NCI-H1092 (cell line): ENCODE measurements at regions not wholly inside any gene's neighbourhood (a gene's known extent, or its start where the extent isn't known, plus 50 kb on each side); places are given as distances from the start of the nearest gene placed in this dataset.
"Not testable (repeated sequence)": the region's sequence is repeated elsewhere in the genome, so short reads cannot be mapped to it uniquely, and the experiment has no call there.

Experiments used
- DNase-seq: peaks from one replicate; lab custom pipeline; 2025; lab: John Stamatoyannopoulos, UW

- no peak for DNase-seq
Measured at GRCh38 chr13:50599927-50600326, 243.6 kb downstream of the DLEU7 start.

- DNase-seq = no peak
Measured at GRCh38 chr13:50608370-50608769, 235.1 kb downstream of the DLEU7 start.

- DNase-seq = no peak
Measured at GRCh38 chr13:50609011-50609410, 234.5 kb downstream of the DLEU7 start.

GRCh38 chr13:50610238-50610637, 233.3 kb downstream of the DLEU7 start:
- no peak for DNase-seq

GRCh38 chr13:50611117-50611781, 232.2 kb downstream of the DLEU7 start:
- no peak for DNase-seq

GRCh38 chr13:50612717-50613116, 230.8 kb downstream of the DLEU7 start:
- no peak for DNase-seq

- no peak for DNase-seq
Measured at GRCh38 chr13:50613356-50613831, 230.1 kb downstream of the DLEU7 start.

GRCh38 chr13:50615234-50615633, 228.3 kb downstream of the DLEU7 start:
- no peak for DNase-seq

- DNase-seq = no peak
Measured at GRCh38 chr13:50616101-50616500, 227.4 kb downstream of the DLEU7 start.

- no peak for DNase-seq
Measured at GRCh38 chr13:50617134-50617721, 226.3 kb downstream of the DLEU7 start.

GRCh38 chr13:50618206-50618605, 225.3 kb downstream of the DLEU7 start:
- DNase-seq = no peak

- DNase-seq = no peak
Measured at GRCh38 chr13:50626101-50626547, 217.4 kb downstream of the DLEU7 start.

GRCh38 chr13:50627111-50627510, 216.4 kb downstream of the DLEU7 start:
- no peak for DNase-seq

GRCh38 chr13:50628512-50628911, 215.0 kb downstream of the DLEU7 start:
- DNase-seq = not testable (repeated sequence)

GRCh38 chr13:50629497-50629896, 214.0 kb downstream of the DLEU7 start:
- no peak for DNase-seq

GRCh38 chr13:50629966-50630365, 213.5 kb downstream of the DLEU7 start:
- no peak for DNase-seq

- no peak for DNase-seq
Measured at GRCh38 chr13:50631041-50631440, 212.5 kb downstream of the DLEU7 start.

- DNase-seq = no peak
Measured at GRCh38 chr13:50634339-50634738, 209.2 kb downstream of the DLEU7 start.

GRCh38 chr13:50635504-50635903, 208.0 kb downstream of the DLEU7 start:
- no peak for DNase-seq

GRCh38 chr13:50636007-50636704, 207.3 kb downstream of the DLEU7 start:
- DNase-seq = no peak

- DNase-seq = no peak
Measured at GRCh38 chr13:50643060-50643459, 200.4 kb downstream of the DLEU7 start.

GRCh38 chr13:50644081-50644871, 199.2 kb downstream of the DLEU7 start:
- DNase-seq = no peak
